Sigmoid colon (tissue), 4 donors: ENCODE measurements at regions not wholly inside any gene's neighbourhood (a gene's known extent, or its start where the extent isn't known, plus 50 kb on each side); places are given as distances from the start of the nearest gene placed in this dataset.

Experiments used
- POLR2A ChIP-seq, 2 donors: fragments of 450-650 bp; IDR thresholded peaks; one replicate each; pipeline ENCODE4 v1.6.1; 2016; ENCODE audit warnings: antibody characterized with exemption in 2 of 2, mild to moderate bottlenecking in 2 of 2, moderate library complexity in 2 of 2
- POLR2AphosphoS5 ChIP-seq, 4 donors: sonication (generic); formaldehyde crosslinking; IDR thresholded peaks; one replicate each; pipeline ENCODE4 v1.6.1; 2017; ENCODE audit warnings: antibody characterized with exemption in 4 of 4
- TF ChIP-seq, protein P1 (sequence below), 4 experiments: fragments of 450-650 bp in 3 of 4; fragments of 200-600 bp in 1 of 4; IDR thresholded peaks; one replicate each; pipeline ENCODE4 v1.5.1; 2016 to 2019; ENCODE audit warnings: antibody characterized with exemption in 4 of 4, mild to moderate bottlenecking in 3 of 4, moderate library complexity in 2 of 4

DNA sequence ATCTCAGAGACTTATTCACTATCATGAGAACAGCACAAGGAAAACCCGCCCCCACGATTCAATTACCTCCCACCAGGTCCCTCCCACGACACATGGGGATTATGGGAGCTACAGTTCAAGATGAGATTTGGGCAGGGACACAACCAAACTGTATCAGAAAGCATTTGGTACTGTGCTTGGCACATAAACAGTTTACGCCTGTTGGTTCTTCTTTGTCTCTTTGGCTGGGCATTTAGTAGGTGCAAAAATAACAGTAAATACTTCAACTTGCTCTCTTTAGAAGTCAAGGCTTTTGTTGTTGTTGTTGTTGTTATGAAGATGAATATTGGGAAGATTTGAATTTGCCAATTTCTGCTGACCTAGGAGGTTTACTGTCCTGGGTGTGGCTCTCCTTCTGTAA lies 175.4 kb upstream of the IGSF21 start:
- TF ChIP-seq POLR2A (IDR thresholded peaks at IDR 0.05) (no peak), POLR2AphosphoS5 (IDR thresholded peaks at IDR 0.05) (no peak)
- TF ChIP-seq, protein P1, sequence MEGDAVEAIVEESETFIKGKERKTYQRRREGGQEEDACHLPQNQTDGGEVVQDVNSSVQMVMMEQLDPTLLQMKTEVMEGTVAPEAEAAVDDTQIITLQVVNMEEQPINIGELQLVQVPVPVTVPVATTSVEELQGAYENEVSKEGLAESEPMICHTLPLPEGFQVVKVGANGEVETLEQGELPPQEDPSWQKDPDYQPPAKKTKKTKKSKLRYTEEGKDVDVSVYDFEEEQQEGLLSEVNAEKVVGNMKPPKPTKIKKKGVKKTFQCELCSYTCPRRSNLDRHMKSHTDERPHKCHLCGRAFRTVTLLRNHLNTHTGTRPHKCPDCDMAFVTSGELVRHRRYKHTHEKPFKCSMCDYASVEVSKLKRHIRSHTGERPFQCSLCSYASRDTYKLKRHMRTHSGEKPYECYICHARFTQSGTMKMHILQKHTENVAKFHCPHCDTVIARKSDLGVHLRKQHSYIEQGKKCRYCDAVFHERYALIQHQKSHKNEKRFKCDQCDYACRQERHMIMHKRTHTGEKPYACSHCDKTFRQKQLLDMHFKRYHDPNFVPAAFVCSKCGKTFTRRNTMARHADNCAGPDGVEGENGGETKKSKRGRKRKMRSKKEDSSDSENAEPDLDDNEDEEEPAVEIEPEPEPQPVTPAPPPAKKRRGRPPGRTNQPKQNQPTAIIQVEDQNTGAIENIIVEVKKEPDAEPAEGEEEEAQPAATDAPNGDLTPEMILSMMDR (IDR thresholded peaks at IDR 0.05), result no peak
